GM12891 (cell line): ENCODE measurements at regions not wholly inside any gene's neighbourhood (a gene's known extent, or its start where the extent isn't known, plus 50 kb on each side); places are given as distances from the start of the nearest gene placed in this dataset.
"Not testable (repeated sequence)": the region's sequence is repeated elsewhere in the genome, so short reads cannot be mapped to it uniquely, and the experiment has no call there.

Experiments
- DNase-seq: peaks from one replicate; pipeline ENCODE4 v3.0.0; 2011; ENCODE audit warnings: low spot score; ENCODE audit not compliant: insufficient read length
- FAIRE-seq: peaks from 2 replicates; lab custom pipeline; 2011; peaks lifted over from hg19 to GRCh38; lab: Jason Lieb, UNC
- PAX5 ChIP-seq: IDR thresholded peaks from 2 replicates; pipeline ENCODE4 v1.6.1; 2011; ENCODE audit warnings: low read length, moderate library complexity, mild to moderate bottlenecking; ENCODE audit not compliant: insufficient read depth, severe bottlenecking
- POLR2A ChIP-seq: IDR thresholded peaks from 2 replicates; pipeline ENCODE4 v1.6.1; 2011; ENCODE audit warnings: low read depth, low read length, control low read depth
- POLR2AphosphoS5 ChIP-seq: IDR thresholded peaks from 2 replicates; pipeline ENCODE4 v1.6.1; 2011; ENCODE audit warnings: low read depth, low read length, control low read depth
- POU2F2 ChIP-seq: IDR thresholded peaks from 2 replicates; pipeline ENCODE4 v1.6.1; 2011; ENCODE audit warnings: low read depth, mild to moderate bottlenecking, control low read depth, low read length, moderate library complexity
- SPI1 ChIP-seq: IDR thresholded peaks from 2 replicates; pipeline ENCODE4 v1.6.1; 2011; ENCODE audit warnings: low read depth, low read length, control low read depth
- TAF1 ChIP-seq: IDR thresholded peaks from 2 replicates; pipeline ENCODE4 v1.6.1; 2011; ENCODE audit warnings: low read depth, low read length, control low read depth

GRCh38 chr7:19964246-19964645 lies 190.8 kb upstream of the TMEM196 start:
- DNase-seq (no peak), FAIRE-seq (no peak)
- no peak for TF ChIP-seq SPI1
- no peak for TF ChIP-seq PAX5
- TF ChIP-seq TAF1, result no peak
- TF ChIP-seq POU2F2, result no peak
- TF ChIP-seq POLR2A, result no peak
- TF ChIP-seq POLR2AphosphoS5, result no peak

GRCh38 chr7:19963695-19964094 lies 190.3 kb upstream of the TMEM196 start:
- DNase-seq (no peak), FAIRE-seq (no peak)
- TF ChIP-seq SPI1, result no peak
- TF ChIP-seq POLR2AphosphoS5, result no peak
- TF ChIP-seq PAX5, result no peak
- TF ChIP-seq POU2F2, result no peak
- TF ChIP-seq POLR2A, result no peak
- TF ChIP-seq TAF1, result no peak

GRCh38 chr7:19958309-19958896 lies 185.0 kb upstream of the TMEM196 start:
- FAIRE-seq (no peak), DNase-seq (no peak)
- TF ChIP-seq PAX5 (no peak), SPI1 (no peak), POLR2A (no peak), POU2F2 (no peak), POLR2AphosphoS5 (no peak), TAF1 (no peak)

- DNase-seq, result no peak
- no peak for FAIRE-seq
- TF ChIP-seq TAF1 (no peak), PAX5 (no peak), SPI1 (no peak), POLR2AphosphoS5 (no peak), POU2F2 (no peak), POLR2A (no peak)
These were observed 184.2 kb upstream of the TMEM196 start for GRCh38 chr7:19957664-19958063.

- FAIRE-seq, result not testable (repeated sequence)
These were observed 180.7 kb upstream of the TMEM196 start for GRCh38 chr7:19954166-19954565.

GRCh38 chr7:19953411-19953810 lies 180.0 kb upstream of the TMEM196 start:
- FAIRE-seq, DNase-seq: not testable (repeated sequence)

More at GRCh38 chr7:19954166-19954565, 180.7 kb upstream of the TMEM196 start:
- DNase-seq, result not testable (repeated sequence)

GRCh38 chr7:19948160-19948559 lies 174.7 kb upstream of the TMEM196 start:
- FAIRE-seq (no peak), DNase-seq (no peak)
- TF ChIP-seq SPI1, result no peak
- no peak for TF ChIP-seq TAF1
- TF ChIP-seq POU2F2, result no peak
- TF ChIP-seq POLR2A, result no peak
- no peak for TF ChIP-seq POLR2AphosphoS5
- TF ChIP-seq PAX5, result no peak

- DNase-seq, result no peak
- FAIRE-seq, result no peak
- TF ChIP-seq SPI1, result no peak
- no peak for TF ChIP-seq POU2F2
- TF ChIP-seq PAX5, result no peak
- TF ChIP-seq POLR2AphosphoS5, result no peak
- no peak for TF ChIP-seq TAF1
- TF ChIP-seq POLR2A, result no peak
These were observed 171.1 kb upstream of the TMEM196 start for GRCh38 chr7:19944363-19945120.

GRCh38 chr7:19939746-19940145 lies 166.3 kb upstream of the TMEM196 start:
- DNase-seq (no peak), FAIRE-seq (no peak)
- no peak for TF ChIP-seq PAX5
- no peak for TF ChIP-seq SPI1
- TF ChIP-seq TAF1, result no peak
- TF ChIP-seq POLR2AphosphoS5, result no peak
- no peak for TF ChIP-seq POLR2A
- no peak for TF ChIP-seq POU2F2

GRCh38 chr7:19932549-19933249 lies 159.3 kb upstream of the TMEM196 start:
- DNase-seq (no peak), FAIRE-seq (no peak)
- no peak for TF ChIP-seq PAX5
- no peak for TF ChIP-seq SPI1
- TF ChIP-seq POU2F2, result no peak
- no peak for TF ChIP-seq POLR2A
- no peak for TF ChIP-seq POLR2AphosphoS5
